ENCODE measurements at regions not wholly inside any gene's neighbourhood (a gene's known extent, or its start where the extent isn't known, plus 50 kb on each side); places are given as distances from the start of the nearest gene placed in this dataset.

GRCh38 chr2:118307864-118308263 is 219.6 kb downstream of the INSIG2 start:
- TF ChIP-seq EZH2 (IDR thresholded peaks at IDR 0.05; ENCODE audit: insufficient read depth, low read length) (no peak), CTCF (IDR thresholded peaks at IDR 0.05; ENCODE audit: insufficient read depth, low read depth, low read length) (no peak)
